ENCODE measurements at regions not wholly inside any gene's neighbourhood (a gene's known extent, or its start where the extent isn't known, plus 50 kb on each side); places are given as distances from the start of the nearest gene placed in this dataset.

DNA sequence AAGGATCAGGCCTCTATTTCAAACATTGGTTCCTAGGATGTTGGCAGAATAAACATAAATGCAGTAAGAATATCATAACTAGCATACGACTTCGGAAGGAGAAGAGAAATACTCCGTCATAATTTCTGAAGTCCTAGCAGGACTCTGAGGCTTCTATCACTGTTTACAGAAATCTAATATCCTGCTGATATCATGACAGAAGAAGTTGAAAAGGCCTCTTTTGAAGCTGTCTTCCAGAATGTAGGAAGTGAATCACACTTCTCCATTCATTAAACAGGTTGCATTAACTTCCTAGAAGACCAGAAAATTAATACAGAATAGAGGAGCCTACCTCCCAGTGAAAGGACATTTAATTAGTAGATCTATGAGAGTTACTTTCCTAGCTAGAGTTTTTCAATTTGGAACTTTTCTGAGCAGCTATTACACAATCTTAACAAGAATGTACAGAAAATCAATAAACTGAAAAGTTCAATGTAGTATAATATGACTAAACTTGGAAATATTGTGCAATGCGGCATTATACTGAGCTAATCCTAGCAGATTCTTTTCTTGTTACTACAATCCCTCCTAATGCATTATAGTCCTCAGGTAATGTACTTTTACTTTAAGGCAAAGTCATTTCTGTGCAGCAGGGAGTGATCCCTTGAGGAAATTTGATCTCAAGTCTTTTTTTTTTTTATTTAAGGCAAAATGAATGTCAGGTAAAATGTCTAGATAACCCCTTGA is 622.6 kb upstream of the CELF2 start:
- Mint-ChIP-seq H3K4me3 (no peak overlapping the region), H3K27ac (no peak overlapping the region), H3K4me1 (no peaks in the 10 kb centered on the region), H3K27me3 (no peaks in the 10 kb centered on the region), H3K9me3 (no peaks in the 10 kb centered on the region), H3K36me3 (no peaks in the 10 kb centered on the region)
- ATAC-seq = no peak

DNA sequence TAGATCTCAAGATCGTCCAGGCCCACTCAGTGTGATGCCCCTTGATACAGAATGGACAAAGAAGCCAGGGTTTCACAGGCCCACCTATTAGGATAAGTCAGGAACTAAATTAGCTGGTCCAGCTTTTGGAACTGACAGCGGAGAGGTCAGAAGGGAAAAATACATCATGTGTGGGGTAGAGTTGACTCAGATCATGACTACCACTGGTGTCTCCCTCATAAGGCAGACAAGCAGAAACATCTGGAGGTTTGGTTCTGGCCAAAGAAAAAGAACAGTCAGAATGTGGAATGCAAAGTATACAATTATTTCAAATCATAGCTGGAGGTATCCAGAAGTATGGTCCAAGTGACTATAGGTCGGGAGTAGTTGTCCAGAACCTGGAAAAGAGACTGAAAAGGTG is 621.1 kb upstream of the CELF2 start:
- Mint-ChIP-seq H3K9me3 (no peaks in the 10 kb centered on the region), H3K4me1 (no peaks in the 10 kb centered on the region), H3K27me3 (no peaks in the 10 kb centered on the region), H3K36me3 (no peaks in the 10 kb centered on the region), H3K27ac (no peak overlapping the region), H3K4me3 (no peak overlapping the region)
- no peak for ATAC-seq

DNA sequence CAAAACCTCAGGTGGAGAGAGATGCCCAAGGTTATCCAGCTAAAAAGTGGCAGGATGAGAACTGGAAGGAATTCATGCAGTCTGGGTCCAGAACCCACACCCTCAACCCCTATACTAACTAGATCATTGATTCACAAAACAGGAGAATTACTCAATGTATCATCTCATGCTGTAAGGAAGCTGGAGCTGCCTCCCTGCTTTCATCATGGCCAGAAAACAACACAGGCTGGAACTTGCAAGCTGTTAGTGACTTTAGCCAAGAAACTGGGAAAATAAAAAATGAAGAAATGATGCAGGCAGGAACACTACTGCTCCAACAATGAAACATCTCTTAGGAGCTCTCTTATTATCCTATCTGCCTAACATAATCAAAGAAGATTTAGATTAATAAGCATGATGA is 619.8 kb upstream of the CELF2 start:
- H3K4me1 Mint-ChIP-seq = no peaks in the 10 kb centered on the region
- H3K9me3 Mint-ChIP-seq = no peaks in the 10 kb centered on the region
- H3K4me3 Mint-ChIP-seq = no peak overlapping the region
- no peaks in the 10 kb centered on the region for H3K36me3 Mint-ChIP-seq
- no peak overlapping the region for H3K27ac Mint-ChIP-seq
- H3K27me3 Mint-ChIP-seq = no peaks in the 10 kb centered on the region
- ATAC-seq = no peak

DNA sequence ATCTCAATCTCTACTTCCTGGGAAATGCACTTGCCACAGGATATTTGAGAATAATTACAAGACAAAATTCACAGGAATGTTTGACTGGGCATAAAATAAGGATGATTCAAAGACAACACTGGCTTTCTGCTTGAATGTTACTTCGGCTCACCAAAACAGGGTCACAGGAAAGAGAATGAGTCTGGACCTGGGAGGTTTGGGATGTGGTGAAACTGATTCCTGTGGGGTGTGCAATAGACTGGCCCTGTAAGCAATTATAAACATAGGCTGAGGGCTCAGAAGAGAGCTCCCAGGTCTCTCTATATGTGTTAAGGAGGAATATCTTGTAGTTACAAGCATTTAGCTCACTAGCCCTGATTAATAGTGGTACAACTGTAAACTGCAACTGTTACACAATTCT is 613.9 kb upstream of the CELF2 start:
- H3K9me3 Mint-ChIP-seq = no peaks in the 10 kb centered on the region
- no peak for ATAC-seq
- H3K27ac Mint-ChIP-seq = no peak overlapping the region
- H3K36me3 Mint-ChIP-seq = no peaks in the 10 kb centered on the region
- no peaks in the 10 kb centered on the region for H3K27me3 Mint-ChIP-seq
- no peaks in the 10 kb centered on the region for H3K4me1 Mint-ChIP-seq
- H3K4me3 Mint-ChIP-seq = no peak overlapping the region

DNA sequence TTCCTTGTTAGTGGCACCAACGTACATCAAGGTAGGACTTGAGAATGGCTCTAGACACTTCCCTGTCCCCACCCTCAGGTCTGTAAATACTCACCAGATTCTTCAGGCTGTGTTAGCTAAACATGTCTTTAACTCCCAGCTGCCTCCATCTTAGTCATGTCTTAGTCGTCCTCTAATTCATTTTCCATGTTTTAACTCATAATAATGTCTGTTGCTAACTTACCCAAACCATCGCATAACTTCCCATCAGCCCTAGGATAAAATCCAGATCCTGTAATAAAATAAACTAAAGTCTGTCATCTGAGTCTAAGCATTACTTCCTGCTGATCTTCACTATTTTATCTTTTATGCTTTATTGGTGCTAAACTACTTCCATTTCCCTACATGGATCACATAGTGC is 600.0 kb upstream of the CELF2 start:
- H3K27ac Mint-ChIP-seq = no peak overlapping the region
- no peaks in the 10 kb centered on the region for H3K36me3 Mint-ChIP-seq
- no peaks in the 10 kb centered on the region for H3K27me3 Mint-ChIP-seq
- H3K4me3 Mint-ChIP-seq = no peak overlapping the region
- H3K9me3 Mint-ChIP-seq = no peaks in the 10 kb centered on the region
- peaks cover 7% of the 10 kb centered on the region for H3K4me1 Mint-ChIP-seq
- no peak for ATAC-seq

DNA sequence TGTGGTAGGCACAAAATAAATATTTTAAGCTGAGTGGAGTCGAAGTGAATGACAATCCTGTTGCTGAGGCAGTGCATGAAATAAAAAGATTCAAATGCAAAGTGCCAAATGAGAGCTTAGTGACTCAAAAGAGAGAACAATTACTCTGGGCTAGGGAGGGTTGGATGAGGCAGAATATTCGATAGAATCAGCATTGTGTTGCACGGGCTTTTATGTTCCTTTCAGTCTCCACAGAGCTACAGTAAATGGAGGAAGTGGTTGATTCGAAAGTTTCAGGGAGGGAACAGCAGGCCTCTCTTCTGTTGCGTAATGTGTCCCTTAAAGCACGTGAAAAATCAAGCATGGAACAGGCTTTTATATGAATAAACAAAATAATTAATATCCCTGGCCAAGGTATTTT is 599.3 kb upstream of the CELF2 start:
- no peaks in the 10 kb centered on the region for H3K36me3 Mint-ChIP-seq
- H3K4me1 Mint-ChIP-seq = peaks cover 7% of the 10 kb centered on the region
- no peak overlapping the region for H3K4me3 Mint-ChIP-seq
- peak; percentile 73 for ATAC-seq
- no peak overlapping the region for H3K27ac Mint-ChIP-seq
- no peaks in the 10 kb centered on the region for H3K9me3 Mint-ChIP-seq
- H3K27me3 Mint-ChIP-seq = no peaks in the 10 kb centered on the region

DNA sequence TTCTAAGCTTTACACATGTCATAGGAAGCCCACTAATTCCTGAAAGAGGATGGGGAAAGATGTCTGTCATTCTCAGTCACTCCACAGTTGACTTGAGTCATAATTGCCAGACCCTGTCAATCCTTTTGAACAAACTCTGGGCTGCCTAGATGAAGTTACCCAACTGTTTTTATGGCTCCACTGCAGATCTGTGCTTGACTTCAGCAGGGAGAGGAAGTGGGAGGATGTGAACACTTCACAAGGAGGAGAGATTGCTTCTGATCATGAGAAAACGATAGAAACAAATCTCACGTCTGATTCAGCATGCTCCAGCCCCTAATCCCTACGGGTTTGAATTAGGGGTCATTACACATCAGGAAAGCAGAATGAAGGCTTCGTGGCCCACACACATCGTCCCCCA is 596.6 kb upstream of the CELF2 start:
- Mint-ChIP-seq H3K36me3 (no peaks in the 10 kb centered on the region), H3K27ac (no peak overlapping the region), H3K4me3 (no peak overlapping the region), H3K4me1 (peaks cover 7% of the 10 kb centered on the region), H3K9me3 (no peaks in the 10 kb centered on the region), H3K27me3 (no peaks in the 10 kb centered on the region)
- no peak for ATAC-seq

DNA sequence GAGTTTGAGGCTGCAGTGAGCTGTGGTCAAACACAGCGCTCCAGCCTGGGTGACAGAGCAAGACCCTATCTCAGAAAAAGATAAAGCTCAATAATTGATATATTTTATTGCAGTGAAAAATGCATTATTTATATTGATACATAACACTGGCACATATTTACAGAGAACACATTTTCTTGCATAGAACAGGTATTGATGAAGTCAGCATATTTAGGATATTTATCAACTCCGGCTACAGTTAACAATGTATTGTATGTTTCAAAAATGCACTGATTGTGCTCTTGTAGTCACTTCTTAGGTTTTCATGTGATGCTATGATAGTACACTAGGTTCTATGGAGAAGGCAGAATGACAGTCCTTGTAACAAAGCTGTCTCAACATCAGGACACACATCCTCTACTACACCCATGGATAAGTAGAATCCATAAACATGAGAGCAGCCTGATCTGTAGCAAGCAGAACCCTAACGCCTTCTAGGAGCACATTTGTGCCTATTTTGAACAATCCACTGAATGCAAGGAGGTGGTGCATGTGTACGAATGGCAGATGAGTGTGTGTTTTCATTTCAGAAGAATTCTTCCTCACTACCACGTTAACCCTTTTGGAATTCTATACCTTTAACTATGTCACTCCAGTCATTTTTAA is 586.1 kb upstream of the CELF2 start:
- H3K4me3 Mint-ChIP-seq = no peak overlapping the region
- no peaks in the 10 kb centered on the region for H3K27me3 Mint-ChIP-seq
- ATAC-seq = no peak
- H3K36me3 Mint-ChIP-seq = no peaks in the 10 kb centered on the region
- H3K27ac Mint-ChIP-seq = no peak overlapping the region
- peaks cover 6% of the 10 kb centered on the region for H3K4me1 Mint-ChIP-seq
- H3K9me3 Mint-ChIP-seq = peaks cover 2% of the 10 kb centered on the region

DNA sequence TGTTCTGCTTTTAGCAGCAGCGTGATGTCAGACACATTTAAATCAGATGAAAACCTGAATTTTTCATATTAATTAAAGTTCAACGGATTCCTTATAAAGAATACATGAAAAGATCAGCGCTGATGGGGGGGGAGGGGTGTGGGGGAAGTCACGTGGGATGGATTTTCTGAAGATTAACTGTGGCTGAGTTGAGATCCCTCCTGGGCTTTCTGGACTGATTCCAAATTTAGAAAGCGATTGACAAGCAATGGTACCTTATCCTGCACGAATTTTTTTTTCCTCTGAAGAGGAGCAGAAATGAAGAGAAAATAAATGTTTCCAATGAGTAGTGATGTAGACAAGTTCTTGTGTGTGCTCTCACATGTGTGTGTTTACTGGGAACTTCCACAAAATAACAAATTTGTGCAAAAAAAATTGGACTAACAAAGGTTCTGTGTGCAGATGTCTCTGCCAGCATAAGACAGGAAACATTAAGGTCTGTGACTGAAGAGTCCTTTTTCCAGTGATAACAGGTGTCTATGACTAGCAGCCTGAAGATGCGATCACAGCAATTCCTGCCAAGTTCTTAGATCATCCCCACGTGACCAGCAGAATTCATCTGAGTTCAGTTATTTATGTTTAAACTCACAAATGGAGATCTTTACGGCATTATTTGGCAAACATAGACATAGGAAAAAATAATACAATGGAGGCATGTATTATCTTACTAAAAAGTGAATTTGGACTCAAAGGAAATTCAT is 585.2 kb upstream of the CELF2 start:
- H3K9me3 Mint-ChIP-seq = peaks cover 2% of the 10 kb centered on the region
- no peak overlapping the region for H3K27ac Mint-ChIP-seq
- peaks cover 6% of the 10 kb centered on the region for H3K4me1 Mint-ChIP-seq
- ATAC-seq = no peak
- H3K4me3 Mint-ChIP-seq = no peak overlapping the region
- no peaks in the 10 kb centered on the region for H3K36me3 Mint-ChIP-seq
- H3K27me3 Mint-ChIP-seq = no peaks in the 10 kb centered on the region

DNA sequence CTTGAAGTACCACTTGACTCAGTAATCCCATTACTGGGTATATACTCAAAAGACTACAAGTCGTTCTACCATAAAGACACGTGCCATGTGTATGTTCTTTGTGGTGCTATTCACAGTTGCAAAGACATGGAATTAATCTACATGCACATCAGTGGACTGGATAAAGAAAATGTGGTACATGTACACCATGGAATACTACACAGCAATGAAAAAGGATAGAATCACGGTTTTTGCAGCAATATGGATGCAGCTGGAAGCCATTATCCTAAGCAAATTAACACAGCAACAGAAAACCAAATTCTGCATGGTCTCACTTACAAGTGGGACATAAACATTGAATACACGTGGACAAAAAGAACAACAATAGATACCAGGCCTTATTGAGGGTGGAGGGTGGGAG is 583.4 kb upstream of the CELF2 start:
- ATAC-seq = no peak

DNA sequence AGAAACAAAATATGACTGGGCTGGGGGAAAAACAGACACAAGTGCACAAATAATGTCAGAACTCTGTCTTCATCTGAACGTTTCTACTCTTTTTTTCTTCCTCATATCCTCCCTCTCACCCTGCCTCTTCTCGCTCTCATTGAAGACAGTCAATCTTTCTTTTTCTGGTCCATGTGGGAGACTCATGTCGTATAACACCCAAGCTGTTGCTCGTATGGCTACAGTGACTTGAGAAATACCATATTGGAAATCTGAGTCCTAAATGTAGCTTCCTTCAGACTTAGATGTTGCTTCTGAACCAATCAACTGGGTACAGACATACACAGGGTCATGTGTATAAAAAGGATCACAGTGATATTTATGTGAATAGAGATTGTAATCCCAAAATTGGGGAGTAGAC is 579.8 kb upstream of the CELF2 start:
- H3K27me3 Mint-ChIP-seq = peaks cover 8% of the 10 kb centered on the region

More for the DNA sequence above, 583.4 kb upstream of the CELF2 start:
- Mint-ChIP-seq H3K27ac (no peak overlapping the region), H3K9me3 (peaks cover 2% of the 10 kb centered on the region), H3K4me1 (no peaks in the 10 kb centered on the region), H3K27me3 (no peaks in the 10 kb centered on the region), H3K36me3 (no peaks in the 10 kb centered on the region), H3K4me3 (no peak overlapping the region)

DNA sequence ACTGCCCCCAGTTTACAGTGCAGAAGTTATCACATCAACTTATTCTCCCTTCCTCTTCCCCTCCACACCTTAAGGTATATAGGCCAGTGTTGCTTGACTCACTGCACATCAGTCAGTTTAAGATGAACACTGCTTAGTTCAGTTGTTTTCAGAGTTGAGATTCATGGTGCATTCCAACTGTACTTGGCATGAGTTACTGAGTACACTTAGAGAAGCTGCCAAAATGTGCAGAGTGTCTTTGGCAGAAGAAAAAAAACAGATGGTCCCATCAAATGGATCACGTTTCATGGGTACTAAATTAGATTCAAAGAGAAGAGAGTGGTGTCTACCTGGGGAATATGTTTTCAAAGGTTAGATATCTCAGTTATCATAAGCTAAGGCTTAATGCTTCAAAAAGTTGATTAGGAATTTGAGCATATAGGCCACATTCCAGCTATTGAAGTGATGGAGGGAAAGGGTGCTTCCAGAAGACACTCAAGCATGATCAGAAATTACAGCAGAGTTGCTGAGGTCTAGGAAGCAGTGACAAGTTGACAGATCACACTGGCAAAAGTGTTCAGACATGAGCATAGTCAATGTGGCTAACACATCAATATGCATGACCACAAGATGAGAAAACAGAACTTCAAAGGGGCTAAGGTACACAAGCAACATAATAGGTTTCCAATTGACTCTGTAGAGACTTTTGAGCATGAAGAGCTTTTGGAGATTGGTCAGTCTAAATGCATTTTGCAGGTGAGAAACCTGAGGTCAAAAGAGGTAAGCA is 579.2 kb upstream of the CELF2 start:
- Mint-ChIP-seq H3K27ac (no peak overlapping the region), H3K4me3 (no peak overlapping the region), H3K9me3 (peaks cover 2% of the 10 kb centered on the region), H3K36me3 (no peaks in the 10 kb centered on the region), H3K27me3 (peaks cover 8% of the 10 kb centered on the region), H3K4me1 (no peaks in the 10 kb centered on the region)
- ATAC-seq = no peak

More for the DNA sequence above, 579.8 kb upstream of the CELF2 start:
- Mint-ChIP-seq H3K4me3 (no peak overlapping the region), H3K4me1 (no peaks in the 10 kb centered on the region), H3K27ac (no peak overlapping the region), H3K36me3 (no peaks in the 10 kb centered on the region), H3K9me3 (peaks cover 2% of the 10 kb centered on the region)
- no peak for ATAC-seq

DNA sequence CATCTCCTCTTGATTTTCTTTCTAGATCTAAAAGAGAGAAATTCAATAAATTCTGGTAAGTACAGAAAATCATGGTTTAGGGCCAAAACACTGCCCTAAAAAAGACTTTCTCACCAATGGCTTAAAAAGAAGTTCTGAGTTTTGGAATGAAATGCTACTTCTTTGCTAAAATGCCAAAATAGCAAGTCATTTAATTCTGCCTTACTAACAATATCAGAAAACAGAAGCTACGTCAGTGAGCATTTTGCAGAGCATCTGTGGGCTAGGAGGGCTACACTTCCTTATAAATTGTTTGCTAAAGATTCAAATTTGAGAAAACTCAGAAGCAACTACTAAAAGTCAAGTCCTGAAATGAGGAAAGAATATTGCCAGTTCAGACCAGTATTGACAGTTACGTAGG is 560.8 kb upstream of the CELF2 start:
- no peaks in the 10 kb centered on the region for H3K27me3 Mint-ChIP-seq
- H3K4me3 Mint-ChIP-seq = no peak overlapping the region
- no peak overlapping the region for H3K27ac Mint-ChIP-seq
- peaks cover 11% of the 10 kb centered on the region for H3K9me3 Mint-ChIP-seq
- H3K4me1 Mint-ChIP-seq = no peaks in the 10 kb centered on the region
- no peaks in the 10 kb centered on the region for H3K36me3 Mint-ChIP-seq
- no peak for ATAC-seq

DNA sequence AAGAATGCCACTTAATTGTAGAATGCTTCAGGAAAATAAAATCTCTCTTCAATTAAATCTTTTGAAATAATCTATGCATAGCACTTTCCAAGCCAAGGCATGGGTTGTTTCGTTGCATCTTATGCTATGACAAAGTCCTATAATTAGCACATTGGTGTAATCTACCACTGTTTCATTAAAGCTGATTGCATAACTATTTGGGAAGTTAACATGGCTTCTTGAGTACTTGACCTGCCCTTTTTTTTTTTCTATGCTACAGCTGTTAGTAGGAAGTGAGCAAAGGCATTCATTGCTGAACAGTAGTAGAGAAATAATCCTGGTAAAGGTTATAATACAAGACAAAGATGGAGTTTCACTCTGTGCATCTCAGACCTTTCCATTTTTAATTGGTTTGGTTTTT is 557.2 kb upstream of the CELF2 start:
- Mint-ChIP-seq H3K27me3 (no peaks in the 10 kb centered on the region), H3K4me1 (no peaks in the 10 kb centered on the region), H3K27ac (no peak overlapping the region), H3K9me3 (no peaks in the 10 kb centered on the region), H3K4me3 (no peak overlapping the region), H3K36me3 (no peaks in the 10 kb centered on the region)
- no peak for ATAC-seq

DNA sequence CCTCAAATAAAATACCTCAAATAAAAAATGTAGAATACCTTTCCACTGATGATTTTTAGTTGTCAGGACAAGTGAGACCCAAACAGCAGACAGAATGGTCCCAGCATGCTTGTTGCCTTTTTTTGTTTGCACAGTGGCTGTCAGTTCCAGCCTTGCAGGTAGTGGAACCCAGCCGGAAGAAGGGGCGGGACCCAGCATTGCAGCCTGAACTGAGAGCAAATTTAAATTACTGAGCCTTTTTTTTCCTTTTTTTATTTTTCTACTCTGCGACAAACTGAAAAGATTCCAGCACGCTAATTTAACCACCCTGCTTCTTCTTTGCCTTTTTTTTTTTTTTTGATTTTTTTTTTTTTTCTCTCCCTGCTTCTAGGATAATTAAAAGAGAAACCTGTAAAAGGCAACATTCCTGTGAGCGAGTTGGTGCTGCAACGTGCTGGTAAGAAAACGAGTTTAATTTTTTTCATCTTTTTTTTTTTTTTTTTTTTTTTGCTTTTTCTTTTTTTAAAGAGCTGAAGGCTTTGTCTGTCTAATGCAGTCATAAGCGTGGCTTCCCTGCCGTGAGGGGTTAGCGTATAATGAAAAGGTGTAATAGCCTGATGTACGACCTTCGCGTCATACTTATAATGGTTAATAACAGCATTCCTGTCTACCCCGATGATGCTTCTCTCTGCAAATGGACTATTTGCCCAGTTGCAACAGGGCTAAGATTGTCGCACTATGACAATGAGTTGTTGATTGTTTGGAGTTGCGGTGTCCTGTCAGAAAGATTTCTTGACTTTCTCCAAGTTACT is 555.3 kb upstream of the CELF2 start:
- Mint-ChIP-seq H3K9me3 (no peaks in the 10 kb centered on the region), H3K36me3 (no peaks in the 10 kb centered on the region), H3K4me3 (no peak overlapping the region), H3K27ac (no peak overlapping the region), H3K27me3 (no peaks in the 10 kb centered on the region), H3K4me1 (no peaks in the 10 kb centered on the region)
- no peak for ATAC-seq

All from stimulated activated memory B cell treated with anti-CD40 and anti-IgM and Interleukin-4, amounts not matched to agents 10 μg/mL and 1 μg/mL and 100 μg/mL, for 72 hours (primary cell).